ENCODE measurements at regions not wholly inside any gene's neighbourhood (a gene's known extent, or its start where the extent isn't known, plus 50 kb on each side); places are given as distances from the start of the nearest gene placed in this dataset.

- TF ChIP-seq CTCF (conservative IDR thresholded peaks at IDR 0.05 in 1 of 2, IDR thresholded peaks at IDR 0.05 in 1 of 2; ENCODE audit: extremely low read depth in 1 of 2, insufficient read depth in 1 of 2, low read depth in 1 of 2, low read length in 2 of 2) (no peak), EZH2 (IDR thresholded peaks at IDR 0.05; ENCODE audit: borderline replicate concordance, low read length) (no peak)
These were observed 121.6 kb upstream of the VEPH1 start for GRCh38 chr3:157624801-157625200.

All from mammary epithelial cell (primary cell).